ENCODE measurements at regions not wholly inside any gene's neighbourhood (a gene's known extent, or its start where the extent isn't known, plus 50 kb on each side); places are given as distances from the start of the nearest gene placed in this dataset.

DNA sequence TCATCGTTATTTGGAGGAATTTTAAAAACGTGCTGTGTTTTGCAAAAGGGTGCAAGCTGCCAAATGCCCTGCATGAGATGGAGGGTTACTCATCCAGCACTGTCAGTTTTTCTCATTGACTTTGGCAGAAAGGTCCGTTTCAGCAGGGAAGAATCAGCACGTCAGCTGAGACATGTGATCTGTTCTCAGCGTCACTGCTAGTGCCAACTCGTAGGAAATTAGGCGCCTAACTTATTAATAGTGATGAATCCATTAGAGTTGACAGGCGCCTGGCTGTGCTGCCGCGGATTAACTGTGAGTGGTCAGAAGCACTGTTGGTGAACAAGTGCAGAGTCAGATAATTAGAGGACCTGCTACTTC, 175.5 kb upstream of the FOXQ1 start:
- Histone ChIP-seq H3K36me3 (no peaks in the 10 kb centered on the region), H3K27me3 (ENCODE audit: low read depth) (no peaks in the 10 kb centered on the region), H3K4me3 (no peak overlapping the region), H3K27ac (replicated peaks) (no peak overlapping the region), H3K9me3 (replicated peaks) (peaks cover 17% of the 10 kb centered on the region), H3K4me1 (peaks cover 6% of the 10 kb centered on the region)
- TF ChIP-seq, protein P1, sequence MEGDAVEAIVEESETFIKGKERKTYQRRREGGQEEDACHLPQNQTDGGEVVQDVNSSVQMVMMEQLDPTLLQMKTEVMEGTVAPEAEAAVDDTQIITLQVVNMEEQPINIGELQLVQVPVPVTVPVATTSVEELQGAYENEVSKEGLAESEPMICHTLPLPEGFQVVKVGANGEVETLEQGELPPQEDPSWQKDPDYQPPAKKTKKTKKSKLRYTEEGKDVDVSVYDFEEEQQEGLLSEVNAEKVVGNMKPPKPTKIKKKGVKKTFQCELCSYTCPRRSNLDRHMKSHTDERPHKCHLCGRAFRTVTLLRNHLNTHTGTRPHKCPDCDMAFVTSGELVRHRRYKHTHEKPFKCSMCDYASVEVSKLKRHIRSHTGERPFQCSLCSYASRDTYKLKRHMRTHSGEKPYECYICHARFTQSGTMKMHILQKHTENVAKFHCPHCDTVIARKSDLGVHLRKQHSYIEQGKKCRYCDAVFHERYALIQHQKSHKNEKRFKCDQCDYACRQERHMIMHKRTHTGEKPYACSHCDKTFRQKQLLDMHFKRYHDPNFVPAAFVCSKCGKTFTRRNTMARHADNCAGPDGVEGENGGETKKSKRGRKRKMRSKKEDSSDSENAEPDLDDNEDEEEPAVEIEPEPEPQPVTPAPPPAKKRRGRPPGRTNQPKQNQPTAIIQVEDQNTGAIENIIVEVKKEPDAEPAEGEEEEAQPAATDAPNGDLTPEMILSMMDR (IDR thresholded peaks at IDR 0.05; ENCODE audit: borderline replicate concordance): no peak
- intact Hi-C loops (cut with micrococcal nuclease): no loop called here
- DNase-seq: no peak

DNA sequence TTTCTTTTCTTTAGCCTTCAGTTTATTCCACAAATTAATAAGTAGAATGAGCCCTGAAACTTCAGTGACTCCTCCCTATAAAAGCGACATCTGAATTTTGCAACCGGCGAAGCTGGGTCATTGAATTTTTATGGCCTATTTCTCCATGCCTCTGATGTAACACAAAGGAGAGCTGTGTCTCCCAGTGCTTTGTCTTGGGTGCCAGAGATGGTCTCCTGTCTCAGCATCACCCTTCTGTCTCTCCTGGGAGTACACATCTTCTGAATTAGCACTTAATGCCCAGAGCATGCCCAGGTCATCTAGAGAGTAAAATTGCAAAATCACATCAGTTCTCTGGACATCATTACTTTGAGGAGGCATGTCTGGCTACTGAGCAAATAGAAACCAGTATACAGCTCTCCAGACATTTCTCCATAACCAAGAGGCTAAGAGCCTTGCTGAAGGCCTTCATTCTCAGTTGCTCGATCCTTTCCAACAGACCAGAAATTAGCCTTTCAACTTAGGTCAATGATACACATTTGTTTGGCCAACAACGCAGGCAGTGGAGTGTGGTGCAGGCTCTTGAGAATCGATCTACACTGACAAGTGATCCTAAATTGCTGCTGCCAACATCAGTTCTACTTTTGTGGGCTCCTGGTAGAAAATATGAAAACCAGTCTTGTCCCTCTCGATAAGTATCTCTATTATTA, 176.0 kb upstream of the FOXQ1 start:
- TF ChIP-seq, protein P1 (IDR thresholded peaks at IDR 0.05; ENCODE audit: borderline replicate concordance): no peak
- Histone ChIP-seq H3K27me3 (ENCODE audit: low read depth) (no peaks in the 10 kb centered on the region), H3K4me3 (no peak overlapping the region), H3K36me3 (no peaks in the 10 kb centered on the region), H3K27ac (replicated peaks) (no peak overlapping the region), H3K9me3 (replicated peaks) (peaks cover 17% of the 10 kb centered on the region), H3K4me1 (peaks cover 11% of the 10 kb centered on the region)
- DNase-seq: no peak
- intact Hi-C loops (cut with micrococcal nuclease): no loop called here

DNA sequence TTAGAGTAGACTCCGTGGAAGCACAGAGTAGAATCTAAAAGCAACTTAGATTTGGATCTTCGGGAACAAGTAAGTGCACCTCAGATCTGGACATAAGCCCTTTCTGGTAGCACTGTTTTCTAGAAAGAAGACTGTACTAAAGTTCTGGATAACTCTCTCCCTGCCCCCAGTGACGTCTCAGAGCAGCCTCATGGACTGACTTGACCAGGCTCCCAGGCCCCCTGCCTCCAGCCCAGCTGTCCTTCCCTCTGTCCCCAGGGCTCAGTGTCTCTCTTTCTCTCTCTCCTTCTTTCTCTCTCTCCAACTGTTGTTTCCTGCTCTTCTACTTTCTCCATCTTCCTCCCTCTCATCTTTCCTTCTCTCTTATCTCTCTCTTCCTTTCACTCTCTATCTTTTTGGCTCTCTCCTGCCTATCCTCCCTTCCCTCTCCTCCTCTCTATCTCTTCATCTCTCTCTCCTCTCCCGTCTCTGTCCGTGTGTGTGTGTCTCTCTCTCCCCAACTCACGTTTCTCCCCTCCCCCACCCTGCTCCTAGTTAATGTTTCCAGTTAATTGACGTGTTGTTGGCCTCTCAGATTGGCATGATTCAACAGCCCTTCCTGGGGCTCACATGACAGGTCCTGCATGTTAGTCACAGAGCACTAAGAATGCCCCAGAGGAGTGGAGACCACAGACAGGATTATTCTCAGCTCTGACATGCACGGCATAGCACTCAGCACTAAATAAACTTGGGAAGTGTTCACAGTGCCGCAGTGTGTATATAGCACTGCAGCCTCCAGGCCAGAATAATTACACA, 180.4 kb upstream of the FOXQ1 start:
- Histone ChIP-seq H3K27ac (replicated peaks) (peak overlapping the region; percentile 62), H3K36me3 (no peaks in the 10 kb centered on the region), H3K9me3 (replicated peaks) (no peaks in the 10 kb centered on the region), H3K4me1 (peaks cover 11% of the 10 kb centered on the region), H3K4me3 (no peak overlapping the region), H3K27me3 (ENCODE audit: low read depth) (no peaks in the 10 kb centered on the region)
- TF ChIP-seq, protein P1 (IDR thresholded peaks at IDR 0.05; ENCODE audit: borderline replicate concordance): no peak
- DNase-seq: peak; percentile 29
- intact Hi-C loops (cut with micrococcal nuclease): no loop called here

DNA sequence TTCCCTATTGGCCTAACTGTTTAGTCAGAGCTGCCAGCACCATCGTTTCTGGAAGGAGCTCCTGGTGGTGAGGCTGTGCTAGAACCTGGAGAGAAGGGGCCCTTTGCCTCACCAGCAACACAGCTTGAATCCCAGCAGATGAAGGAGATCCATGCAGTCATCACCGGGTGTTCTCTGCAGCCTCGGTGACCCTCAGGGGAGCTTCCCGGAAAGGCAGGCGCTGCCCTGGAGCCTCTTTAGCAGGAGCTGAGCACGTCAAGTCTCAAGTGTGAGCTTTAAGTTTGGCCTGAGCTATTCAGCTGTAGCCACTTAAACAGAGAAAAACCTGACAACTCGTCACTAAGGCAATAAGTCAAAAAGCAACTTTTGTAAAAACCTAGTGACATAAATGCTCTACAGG, 181.2 kb upstream of the FOXQ1 start:
- TF ChIP-seq, protein P1 (IDR thresholded peaks at IDR 0.05; ENCODE audit: borderline replicate concordance): peak; percentile 13
- peaks cover 11% of the 10 kb centered on the region for H3K4me1 ChIP-seq
- no peaks in the 10 kb centered on the region for H3K27me3 ChIP-seq (ENCODE audit: low read depth)
- no peak overlapping the region for H3K4me3 ChIP-seq
- H3K36me3 ChIP-seq: no peaks in the 10 kb centered on the region
- intact Hi-C loops (cut with micrococcal nuclease): no loop called here
- peak overlapping the region; percentile 62 for H3K27ac ChIP-seq (replicated peaks)
- peak; percentile 42 for DNase-seq
- H3K9me3 ChIP-seq (replicated peaks): no peaks in the 10 kb centered on the region

DNA sequence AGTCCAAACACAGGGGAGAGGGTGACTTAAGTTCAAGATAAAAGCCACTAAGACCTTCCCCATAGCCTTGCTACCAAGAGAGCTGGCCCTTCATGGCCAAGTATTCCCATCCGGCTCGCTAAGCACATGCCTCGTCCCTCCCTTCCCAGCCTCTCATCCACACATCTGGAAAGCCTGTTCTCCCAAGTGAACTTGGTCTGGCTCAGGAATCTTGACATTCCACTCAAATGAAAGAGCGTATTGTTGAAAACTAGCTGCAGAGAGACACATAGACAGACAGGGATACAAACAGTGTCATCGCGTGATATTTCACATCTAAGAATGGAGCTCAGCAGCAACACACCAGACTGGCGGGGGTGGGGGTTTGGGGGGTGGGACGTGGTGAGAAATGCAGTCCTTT, 182.8 kb upstream of the FOXQ1 start:
- Histone ChIP-seq H3K36me3 (no peaks in the 10 kb centered on the region), H3K4me1 (peaks cover 11% of the 10 kb centered on the region), H3K9me3 (replicated peaks) (no peaks in the 10 kb centered on the region), H3K27ac (replicated peaks) (peak overlapping the region; percentile 62), H3K27me3 (ENCODE audit: low read depth) (peaks cover 11% of the 10 kb centered on the region), H3K4me3 (no peak overlapping the region)
- no peak for DNase-seq
- TF ChIP-seq, protein P1 (IDR thresholded peaks at IDR 0.05; ENCODE audit: borderline replicate concordance): no peak
- intact Hi-C loops (cut with micrococcal nuclease): no loop called here

Measured in left ventricle myocardium inferior (tissue), 1 donor.